ENCODE measurements at regions not wholly inside any gene's neighbourhood (a gene's known extent, or its start where the extent isn't known, plus 50 kb on each side); places are given as distances from the start of the nearest gene placed in this dataset.

DNA sequence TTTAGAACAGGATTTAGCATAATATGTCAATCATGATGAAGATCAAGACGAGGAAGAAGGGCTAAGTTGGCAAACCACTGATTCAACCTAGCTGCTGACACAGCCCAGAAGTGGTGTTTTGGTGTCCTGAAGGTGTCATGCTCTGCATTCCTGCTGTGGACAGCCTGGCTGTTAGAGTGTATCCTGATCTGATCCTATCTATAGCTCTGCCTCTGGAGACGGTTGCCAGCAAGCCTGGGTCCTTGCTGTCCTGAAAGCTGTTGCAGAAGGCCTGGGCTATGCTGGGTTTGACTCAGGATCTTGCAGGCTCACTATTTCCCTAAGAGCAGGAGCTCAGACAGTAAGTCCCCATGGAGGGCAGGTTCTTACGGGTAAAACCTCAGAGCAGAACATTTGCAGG is 416.4 kb downstream of the TSHZ3 start:
- DNase-seq = no peak

- no peak for DNase-seq
These were observed 418.1 kb downstream of the TSHZ3 start for GRCh38 chr19:30930941-30931706.

DNA sequence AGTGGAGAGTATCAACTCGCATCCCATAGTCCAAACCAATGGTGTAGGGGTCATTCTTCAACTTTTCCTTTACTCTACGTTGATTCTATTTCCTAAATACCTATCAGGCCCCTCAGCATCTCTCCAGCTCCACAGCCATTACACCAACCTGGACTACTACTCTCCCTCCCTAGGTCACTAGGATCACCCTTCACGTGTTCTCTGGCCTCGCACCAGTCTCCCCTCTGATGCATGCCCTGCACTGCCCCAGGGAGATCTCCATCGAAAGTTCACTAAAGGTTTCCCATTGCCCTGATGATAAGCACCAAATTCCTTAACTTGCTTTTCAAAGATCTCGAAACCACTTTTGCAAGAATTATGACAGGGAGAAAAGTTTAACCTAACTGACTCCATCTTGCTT is 421.5 kb downstream of the TSHZ3 start:
- no peak for DNase-seq

DNA sequence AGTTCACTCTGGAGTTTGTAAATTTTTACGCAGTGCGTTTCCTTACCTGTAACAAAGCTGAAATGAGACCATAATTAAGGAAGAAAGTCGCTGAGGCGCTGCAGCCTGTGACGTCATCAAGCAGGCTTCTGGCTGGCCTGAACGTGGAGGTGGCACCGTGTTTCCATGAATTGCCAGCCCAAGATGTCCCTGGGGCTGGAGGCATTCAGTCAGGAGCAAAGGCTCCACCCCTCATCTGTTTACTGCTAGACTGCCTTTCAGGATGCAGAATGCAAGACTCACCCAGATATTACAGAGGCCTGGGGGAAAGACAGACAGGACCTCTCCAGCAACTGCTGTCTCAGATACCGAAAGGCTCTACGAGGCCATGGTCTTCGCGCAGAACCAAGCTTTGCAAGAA is 424.6 kb downstream of the TSHZ3 start:
- DNase-seq = no peak

DNA sequence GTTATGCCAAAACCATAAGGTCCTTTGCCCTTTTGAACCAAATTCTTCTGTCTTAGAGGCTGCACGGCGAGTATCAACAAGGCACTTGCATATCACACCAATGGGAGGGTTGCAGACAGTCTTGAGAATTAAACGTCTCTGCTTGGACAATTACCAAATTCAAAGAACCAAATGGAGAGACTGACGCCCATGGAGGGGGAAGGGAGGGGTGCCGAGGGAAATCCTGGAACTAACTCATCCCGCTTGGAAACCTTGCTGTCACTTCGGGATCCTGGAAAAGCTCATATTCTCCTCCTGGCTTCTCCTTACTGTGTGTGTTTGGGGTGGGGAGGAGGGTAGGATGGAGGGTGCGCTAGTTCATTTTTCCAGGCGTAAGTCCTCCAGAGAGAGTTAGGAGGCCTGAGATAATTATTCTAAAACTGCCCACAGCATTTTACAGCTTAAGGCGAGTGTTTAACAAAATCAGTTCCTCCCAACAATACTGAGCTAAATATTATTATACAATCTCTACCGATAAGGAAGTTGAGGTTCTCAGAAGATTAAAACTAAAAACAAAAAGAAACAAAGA is 425.1 kb downstream of the TSHZ3 start:
- DNase-seq = no peak

GRCh38 chr19:30923621-30924020 is 425.6 kb downstream of the TSHZ3 start:
- DNase-seq = no peak

DNA sequence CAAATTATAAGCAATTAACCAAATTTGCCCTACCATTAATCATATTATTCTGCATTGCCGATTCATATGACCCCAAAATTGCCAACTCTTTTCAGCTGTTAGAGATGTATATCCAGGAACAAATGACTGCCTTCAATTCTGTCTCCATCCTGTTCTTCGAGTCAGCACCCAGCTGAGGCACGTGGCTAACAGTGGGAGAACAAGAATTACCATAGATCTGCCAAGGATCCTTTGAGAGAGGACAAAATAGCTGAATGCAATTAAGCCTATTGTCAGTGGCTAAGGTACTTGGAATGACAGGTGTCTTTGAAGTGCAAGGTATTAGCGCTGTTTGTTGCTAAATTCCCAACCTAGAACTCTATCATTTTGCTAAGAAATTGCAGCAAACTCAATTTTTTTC is 426.1 kb downstream of the TSHZ3 start:
- DNase-seq = no peak

DNA sequence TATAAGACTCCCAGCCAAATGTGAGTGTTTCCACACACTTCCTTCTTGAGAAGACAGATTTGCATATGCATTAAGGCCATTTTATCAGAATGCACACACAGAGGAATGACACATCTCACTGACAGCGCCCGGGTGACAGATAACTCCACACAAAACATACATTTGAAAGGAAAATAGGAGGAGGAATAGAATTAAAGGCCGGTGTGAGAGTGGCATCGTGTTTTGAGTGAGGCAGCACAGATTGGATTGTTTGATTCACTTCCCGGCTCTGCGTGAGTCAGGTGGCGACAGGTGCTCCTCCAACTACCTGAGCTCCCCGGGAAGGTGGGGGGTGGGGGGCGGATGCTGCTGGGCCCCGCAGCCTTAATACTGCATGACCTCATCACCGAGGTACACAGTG is 429.0 kb downstream of the TSHZ3 start:
- no peak for DNase-seq

DNA sequence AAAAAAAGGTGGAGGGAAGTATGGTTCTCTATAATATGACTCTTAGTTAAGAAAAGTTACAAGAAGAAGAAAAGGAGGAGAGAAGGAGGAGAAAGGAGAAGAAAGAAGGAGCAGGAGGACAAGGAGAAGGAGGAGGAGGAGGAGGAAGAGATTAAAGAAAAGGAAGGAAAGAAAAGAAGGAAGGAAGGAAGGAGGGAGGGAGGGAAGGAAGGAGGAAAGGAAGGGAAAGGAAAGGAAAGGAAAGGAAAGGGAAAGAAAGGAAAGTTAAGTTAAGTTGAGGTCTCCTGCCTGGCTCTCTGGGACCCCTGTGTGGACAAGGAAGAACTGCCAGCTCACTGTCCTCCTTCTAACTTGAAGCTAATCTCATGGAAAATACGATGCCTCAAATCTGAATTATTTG is 429.5 kb downstream of the TSHZ3 start:
- DNase-seq = no peak

DNA sequence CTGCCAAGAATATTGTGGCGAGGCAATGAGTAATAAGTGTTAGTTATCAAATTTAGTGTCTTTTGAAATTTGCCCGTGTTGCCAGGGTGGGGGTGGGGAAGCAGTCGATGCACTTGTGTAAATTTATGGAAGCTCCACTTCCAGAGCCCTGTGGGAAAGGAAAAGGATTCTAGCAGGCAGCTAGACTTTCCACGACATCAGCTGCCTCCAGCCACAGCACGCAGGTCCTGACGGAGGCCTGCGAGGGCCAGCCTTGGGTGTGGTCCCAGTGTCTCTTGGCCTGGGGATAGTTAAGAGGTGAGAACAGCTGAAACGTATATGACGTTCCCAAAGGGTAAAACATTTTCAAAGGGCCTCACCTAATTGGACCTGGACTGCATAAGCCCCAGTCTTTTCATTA is 433.0 kb downstream of the TSHZ3 start:
- no peak for DNase-seq

GRCh38 chr19:30911491-30911890 is 437.7 kb downstream of the TSHZ3 start:
- DNase-seq = no peak

GRCh38 chr19:30910485-30911240 is 438.6 kb downstream of the TSHZ3 start:
- no peak for DNase-seq

DNA sequence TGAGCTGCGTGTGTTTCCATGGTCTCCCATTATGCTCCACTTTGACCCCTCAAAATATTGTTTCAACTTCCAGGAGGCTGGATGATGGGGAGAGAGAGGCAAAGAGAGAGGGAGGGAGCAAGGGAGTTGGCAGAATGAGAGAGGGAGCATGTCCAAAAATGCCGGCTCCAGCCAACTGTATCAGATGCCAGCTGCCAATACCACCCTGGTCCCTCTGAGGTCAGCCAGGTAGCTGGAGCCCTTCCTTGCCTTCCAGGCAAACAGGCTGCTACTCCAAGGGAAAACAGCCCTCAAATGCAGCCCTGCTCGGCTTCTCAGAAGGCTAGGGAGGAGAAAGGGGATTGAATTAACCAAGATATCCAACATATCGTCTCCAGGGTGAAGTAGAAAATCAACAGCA is 440.0 kb downstream of the TSHZ3 start:
- DNase-seq = no peak

- DNase-seq = no peak
These were observed 440.9 kb downstream of the TSHZ3 start for GRCh38 chr19:30908262-30908771.

- no peak for DNase-seq
These were observed 442.4 kb downstream of the TSHZ3 start for GRCh38 chr19:30906871-30907270.

DNA sequence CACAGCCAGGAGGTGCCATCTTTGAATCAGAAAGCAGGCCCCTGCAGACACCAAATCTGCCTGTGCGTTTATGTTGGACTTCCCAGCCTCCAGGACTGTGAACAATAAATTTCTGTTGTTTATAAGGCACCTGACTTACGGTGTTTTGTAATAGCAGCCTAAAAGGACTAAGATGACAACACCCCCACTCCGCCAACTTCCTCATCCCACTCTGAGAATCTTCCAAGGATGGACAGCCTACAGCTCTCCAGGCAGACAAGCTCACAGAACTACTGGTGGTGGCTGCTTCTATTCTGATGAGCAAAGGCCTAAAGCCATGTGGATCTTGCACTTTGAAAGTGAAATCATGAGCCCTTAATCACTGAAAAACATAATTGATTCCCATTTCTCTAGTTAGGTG is 449.2 kb downstream of the TSHZ3 start:
- DNase-seq = no peak

DNA sequence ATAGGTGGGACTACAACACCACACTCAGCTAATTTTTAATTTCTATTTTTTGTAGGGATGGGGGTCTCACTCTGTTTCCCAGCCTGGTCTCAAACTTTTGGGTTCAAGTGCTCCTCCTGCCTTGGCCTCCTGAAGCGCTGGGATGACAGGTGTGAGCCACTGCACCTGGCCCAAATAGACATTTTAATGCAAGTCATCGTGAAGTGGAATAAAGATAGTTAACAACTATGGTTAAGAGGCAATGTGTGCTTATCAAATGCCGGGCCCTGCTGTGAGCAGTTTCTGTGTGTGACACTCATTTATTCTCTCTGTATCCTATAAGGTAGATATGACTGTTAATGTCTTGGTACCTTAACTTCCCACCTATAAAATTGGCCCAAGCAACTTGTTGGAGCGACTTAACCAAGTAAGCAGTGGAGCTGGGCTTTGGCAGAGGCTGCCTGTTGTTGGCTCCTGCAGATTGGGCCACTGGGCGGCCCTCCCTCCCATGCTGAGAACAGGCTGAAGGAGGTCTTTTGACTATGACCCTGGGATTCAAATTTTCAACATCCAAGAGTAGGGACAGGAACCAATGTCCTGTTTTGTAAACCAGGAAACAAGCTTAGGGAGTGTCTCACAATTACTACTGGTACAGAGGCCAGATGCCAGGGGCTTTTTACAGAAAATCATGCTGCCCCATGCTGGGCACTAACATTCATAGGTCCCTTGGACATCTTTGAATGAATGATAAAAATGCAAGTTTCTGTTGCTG is 450.7 kb downstream of the TSHZ3 start:
- DNase-seq = no peak

DNA sequence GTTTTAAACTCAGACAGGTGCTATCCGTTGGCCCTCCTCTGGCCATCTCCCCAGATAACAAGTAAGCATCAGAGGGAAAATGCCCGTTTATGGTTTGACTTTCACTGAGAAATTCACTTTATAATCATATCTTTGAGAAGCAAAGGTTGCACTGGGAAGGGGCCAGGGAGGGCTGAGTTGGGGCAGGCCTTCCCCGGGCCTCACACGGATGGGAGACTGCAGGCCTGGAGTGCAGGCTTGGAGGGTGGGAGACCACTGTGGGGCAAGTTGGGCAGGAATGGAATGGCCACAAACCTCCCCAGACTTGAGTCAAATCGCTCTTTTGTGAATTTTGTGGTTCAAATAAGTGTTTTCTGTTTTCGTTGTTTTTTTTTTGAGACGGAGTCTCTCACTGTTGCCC is 451.7 kb downstream of the TSHZ3 start:
- no peak for DNase-seq

DNA sequence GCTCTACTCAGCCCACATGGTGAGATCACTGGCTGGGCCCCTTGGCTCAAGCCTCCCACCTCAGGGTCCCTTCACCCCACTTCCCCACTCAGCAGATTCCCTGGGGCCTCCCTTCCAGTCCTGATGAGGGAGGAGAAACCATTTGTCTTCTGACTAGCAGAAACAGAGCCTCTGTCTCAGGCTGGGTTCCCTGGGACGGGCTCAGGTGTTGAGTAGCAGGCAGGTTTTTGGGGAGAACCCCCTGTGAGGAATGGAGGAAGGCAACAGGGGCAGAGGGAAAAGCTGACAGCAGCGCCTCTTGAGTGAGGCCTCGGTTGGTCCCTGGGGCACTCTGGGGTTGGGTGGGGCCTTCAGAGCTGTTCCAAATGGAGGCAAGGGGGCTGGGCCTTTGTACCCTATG is 452.2 kb downstream of the TSHZ3 start:
- no peak for DNase-seq

- DNase-seq = no peak
These were observed 452.7 kb downstream of the TSHZ3 start for GRCh38 chr19:30896554-30896953.

- no peak for DNase-seq
These were observed 453.3 kb downstream of the TSHZ3 start for GRCh38 chr19:30895946-30896345.

DNA sequence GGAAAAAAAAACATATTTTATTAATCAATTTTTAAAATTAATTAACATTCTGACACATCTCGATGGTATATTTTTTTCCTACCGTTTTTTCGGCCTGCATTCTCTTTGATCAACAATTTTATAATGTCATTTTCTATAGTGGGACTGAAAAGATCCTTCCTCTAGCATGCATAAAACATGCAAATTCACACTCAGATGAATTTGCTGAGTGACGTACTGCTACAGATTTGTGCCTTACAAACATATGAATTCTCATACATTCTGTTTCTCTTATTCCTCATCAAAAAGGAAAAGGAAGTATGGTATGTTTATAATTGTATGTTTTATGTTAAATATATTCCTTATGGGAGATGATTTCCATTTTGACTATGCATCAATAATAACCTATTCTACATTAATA is 458.2 kb downstream of the TSHZ3 start:
- DNase-seq = no peak

DNA sequence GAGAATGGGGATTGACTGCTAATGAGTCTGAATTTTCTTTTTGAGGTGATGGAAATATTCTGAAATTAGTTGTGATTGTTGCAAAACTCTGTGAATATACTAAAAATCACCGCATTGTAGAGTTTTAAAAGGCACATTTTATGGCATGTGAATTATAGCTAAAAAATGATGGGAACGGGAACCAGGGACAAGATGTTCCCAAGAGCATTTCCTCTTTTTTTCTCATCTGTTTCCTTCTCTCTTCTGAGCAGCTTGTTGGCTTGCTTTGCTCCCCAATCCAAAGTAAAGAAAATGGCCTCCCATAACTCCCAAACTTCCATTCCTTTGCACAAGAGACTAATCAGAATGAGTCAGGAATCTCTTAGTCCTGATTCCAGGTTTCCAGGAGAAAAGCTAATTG is 459.2 kb downstream of the TSHZ3 start:
- DNase-seq = no peak
